PC-3 (cell line): ENCODE measurements at regions not wholly inside any gene's neighbourhood (a gene's known extent, or its start where the extent isn't known, plus 50 kb on each side); places are given as distances from the start of the nearest gene placed in this dataset.

Experiments used
- ATAC-seq: fragments of 200-7000 bp; cut with Tn5 transposase; 2 replicates; pipeline ENCODE4 v1.9.1; 2020; ENCODE audit warnings: mild to moderate bottlenecking, moderate library complexity
- BruUV-seq: library from RNA; stranded (reverse); fragments of 400-500 nt; replicated peaks from 2 replicates; lab custom pipeline; 2021; lab: Mats Ljungman, UMichigan
- CTCF ChIA-PET: fragments of 300-600 bp; sonication (Branson Sonifier 250); formaldehyde crosslinking; loops from one replicate; lab custom pipeline; 2022; ENCODE audit warnings: antibody characterized with exemption; lab: Charles Lee
- POLR2A ChIA-PET: fragments of 300-600 bp; sonication (Branson Sonifier 250); formaldehyde crosslinking; loops from one replicate; lab custom pipeline; 2022; ENCODE audit warnings: antibody characterized with exemption; ENCODE audit not compliant: unreplicated experiment; lab: Charles Lee
- DNase-seq: peaks from one replicate; pipeline ENCODE4 v3.0.0-alpha.2; 2015
- H2AFZ ChIP-seq: fragments of 300-600 bp; sonication (generic); 2 replicates; pipeline ENCODE4 v1.6.0; 2016; ENCODE audit warnings: antibody characterized with exemption, low read length
- H3F3A ChIP-seq: fragments of 300-600 bp; sonication (generic); one replicate; pipeline ENCODE4 v1.6.0; 2017; ENCODE audit warnings: antibody characterized with exemption, low read length, control low read depth, mild to moderate bottlenecking; ENCODE audit not compliant: unreplicated experiment
- H3K27ac ChIP-seq: fragments of 300-600 bp; sonication (generic); 2 replicates; pipeline ENCODE4 v1.5.1; 2016; ENCODE audit warnings: mild to moderate bottlenecking, low read length
- H3K27me3 ChIP-seq: fragments of 300-600 bp; sonication (generic); 2 replicates; pipeline ENCODE4 v1.6.1; 2016; ENCODE audit warnings: low read length, mixed read lengths
- H3K36me3 ChIP-seq: fragments of 300-600 bp; sonication (generic); 2 replicates; pipeline ENCODE4 v1.6.1; 2016; ENCODE audit warnings: low read depth, mixed run types, low read length, mixed read lengths
- H3K4me1 ChIP-seq: fragments of 300-600 bp; sonication (generic); 2 replicates; pipeline ENCODE4 v1.5.1; 2016; ENCODE audit warnings: low read length; ENCODE audit not compliant: insufficient read depth
- H3K4me2 ChIP-seq: fragments of 300-600 bp; sonication (generic); 2 replicates; pipeline ENCODE4 v1.6.0; 2016; ENCODE audit warnings: low read length
- H3K4me3 ChIP-seq: fragments of 300-600 bp; sonication (generic); 2 replicates; pipeline ENCODE4 v1.5.1; 2016; ENCODE audit warnings: mild to moderate bottlenecking, low read length, mixed read lengths
- H3K79me2 ChIP-seq: fragments of 300-600 bp; sonication (generic); 2 replicates; pipeline ENCODE4 v1.6.1; 2017; ENCODE audit warnings: low read length, mixed read lengths
- H3K9ac ChIP-seq: fragments of 300-600 bp; sonication (generic); 2 replicates; pipeline ENCODE4 v1.6.0; 2016; ENCODE audit warnings: mild to moderate bottlenecking, low read length
- H3K9me2 ChIP-seq: fragments of 300-600 bp; sonication (generic); replicated peaks from 2 replicates; pipeline ENCODE4 v1.6.1; 2016; ENCODE audit warnings: mixed run types, low read length, mixed read lengths
- H3K9me3 ChIP-seq: fragments of 300-600 bp; sonication (generic); 2 replicates; pipeline ENCODE4 v1.6.1; 2016; ENCODE audit warnings: low read length, mixed read lengths
- H4K20me1 ChIP-seq: fragments of 300-600 bp; sonication (generic); 2 replicates; pipeline ENCODE4 v1.6.1; 2016; ENCODE audit warnings: low read length, mixed read lengths
- EZH2 ChIP-seq: fragments of 300-600 bp; sonication (generic); IDR thresholded peaks from one replicate; pipeline ENCODE4 v1.6.1; 2017; ENCODE audit warnings: antibody characterized with exemption, mild to moderate bottlenecking, low read length; ENCODE audit not compliant: unreplicated experiment
- EZH2phosphoT487 ChIP-seq: fragments of 300-600 bp; sonication (generic); IDR thresholded peaks from 2 replicates; pipeline ENCODE4 v1.6.1; 2018; ENCODE audit warnings: mild to moderate bottlenecking, antibody characterized with exemption, low read length, borderline replicate concordance
- intact Hi-C: fragments of 100-400 bp; cut with micrococcal nuclease; formaldehyde crosslinking; loops from 2 replicates; pipeline ENCODE4 v1.9.0; 2023
- TF ChIP-seq, protein P1 (sequence below): fragments of 300-600 bp; sonication (generic); conservative IDR thresholded peaks from 2 replicates; pipeline ENCODE4 v1.5.1; 2017; ENCODE audit warnings: antibody characterized with exemption, low read depth, mild to moderate bottlenecking, low read length

DNA sequence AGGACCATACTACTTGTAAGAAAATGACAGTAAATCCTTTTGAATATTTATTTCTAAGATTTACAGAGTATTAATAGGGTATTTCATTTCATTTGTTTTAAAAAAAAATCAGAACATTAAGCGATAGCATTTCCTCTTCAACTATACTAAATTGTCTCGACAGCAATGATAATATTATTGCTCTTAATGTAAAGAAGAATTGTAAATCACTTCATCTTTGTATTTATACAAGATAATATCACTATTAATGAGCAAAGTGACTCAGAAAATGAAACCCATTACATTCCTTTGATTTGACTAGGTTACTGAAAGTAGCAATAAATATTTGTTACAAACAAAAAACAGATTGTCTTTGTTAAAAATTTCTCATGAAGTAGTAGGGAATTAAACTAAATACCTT lies 131.1 kb upstream of the CNTN4 start:
- Histone ChIP-seq H3K4me1 (no peaks in the 10 kb centered on the region), H3K79me2 (no peaks in the 10 kb centered on the region), H3K27me3 (no peaks in the 10 kb centered on the region), H3K27ac (no peak overlapping the region), H4K20me1 (no peaks in the 10 kb centered on the region), H3K9me2 (no peaks in the 10 kb centered on the region), H3K4me2 (no peak overlapping the region), H3F3A (no peaks in the 10 kb centered on the region), H3K9ac (no peak overlapping the region), H3K4me3 (no peak overlapping the region), H3K9me3 (peaks cover 42% of the 10 kb centered on the region), H3K36me3 (no peaks in the 10 kb centered on the region), H2AFZ (no peak overlapping the region)
- DNase-seq, result no peak
- ChIA-PET POLR2A (no interaction called here), CTCF (no interaction called here)
- no TSS peak for BruUV-seq
- intact Hi-C loops, result no loop called here
- TF ChIP-seq EZH2 (no peak), EZH2phosphoT487 (no peak)
- TF ChIP-seq, protein P1, sequence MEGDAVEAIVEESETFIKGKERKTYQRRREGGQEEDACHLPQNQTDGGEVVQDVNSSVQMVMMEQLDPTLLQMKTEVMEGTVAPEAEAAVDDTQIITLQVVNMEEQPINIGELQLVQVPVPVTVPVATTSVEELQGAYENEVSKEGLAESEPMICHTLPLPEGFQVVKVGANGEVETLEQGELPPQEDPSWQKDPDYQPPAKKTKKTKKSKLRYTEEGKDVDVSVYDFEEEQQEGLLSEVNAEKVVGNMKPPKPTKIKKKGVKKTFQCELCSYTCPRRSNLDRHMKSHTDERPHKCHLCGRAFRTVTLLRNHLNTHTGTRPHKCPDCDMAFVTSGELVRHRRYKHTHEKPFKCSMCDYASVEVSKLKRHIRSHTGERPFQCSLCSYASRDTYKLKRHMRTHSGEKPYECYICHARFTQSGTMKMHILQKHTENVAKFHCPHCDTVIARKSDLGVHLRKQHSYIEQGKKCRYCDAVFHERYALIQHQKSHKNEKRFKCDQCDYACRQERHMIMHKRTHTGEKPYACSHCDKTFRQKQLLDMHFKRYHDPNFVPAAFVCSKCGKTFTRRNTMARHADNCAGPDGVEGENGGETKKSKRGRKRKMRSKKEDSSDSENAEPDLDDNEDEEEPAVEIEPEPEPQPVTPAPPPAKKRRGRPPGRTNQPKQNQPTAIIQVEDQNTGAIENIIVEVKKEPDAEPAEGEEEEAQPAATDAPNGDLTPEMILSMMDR, result no peak
- no peak for ATAC-seq

DNA sequence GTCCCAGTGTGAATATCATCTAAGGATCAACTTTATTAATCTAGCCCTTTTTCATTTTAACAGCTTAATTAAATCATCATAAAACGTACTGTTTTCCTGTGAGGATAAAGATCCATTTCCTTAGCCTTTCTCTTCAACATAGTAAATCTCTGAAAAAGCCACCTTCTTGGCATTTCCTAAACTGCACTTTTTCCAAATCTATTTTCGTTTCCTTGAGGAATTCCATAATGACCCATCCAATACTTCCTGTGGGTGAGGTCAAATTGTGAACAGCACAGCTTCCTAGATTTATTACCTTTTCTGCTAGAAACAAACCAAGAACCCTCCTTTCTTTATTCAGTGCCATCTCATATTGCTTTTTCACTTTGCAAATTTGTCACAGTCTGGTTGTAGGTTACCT lies 129.4 kb upstream of the CNTN4 start:
- Histone ChIP-seq H2AFZ (no peak overlapping the region), H3K27me3 (no peaks in the 10 kb centered on the region), H4K20me1 (no peaks in the 10 kb centered on the region), H3K79me2 (no peaks in the 10 kb centered on the region), H3K4me2 (no peak overlapping the region), H3K4me1 (no peaks in the 10 kb centered on the region), H3K9me3 (peaks cover 32% of the 10 kb centered on the region), H3K9ac (no peak overlapping the region), H3K36me3 (no peaks in the 10 kb centered on the region), H3K4me3 (no peak overlapping the region), H3K9me2 (no peaks in the 10 kb centered on the region), H3K27ac (no peak overlapping the region), H3F3A (no peaks in the 10 kb centered on the region)
- no TSS peak for BruUV-seq
- CTCF ChIA-PET, result no interaction called here
- POLR2A ChIA-PET, result no interaction called here
- ATAC-seq, result no peak
- TF ChIP-seq EZH2phosphoT487 (no peak), EZH2 (no peak)
- intact Hi-C loops, result no loop called here
- no peak for DNase-seq

DNA sequence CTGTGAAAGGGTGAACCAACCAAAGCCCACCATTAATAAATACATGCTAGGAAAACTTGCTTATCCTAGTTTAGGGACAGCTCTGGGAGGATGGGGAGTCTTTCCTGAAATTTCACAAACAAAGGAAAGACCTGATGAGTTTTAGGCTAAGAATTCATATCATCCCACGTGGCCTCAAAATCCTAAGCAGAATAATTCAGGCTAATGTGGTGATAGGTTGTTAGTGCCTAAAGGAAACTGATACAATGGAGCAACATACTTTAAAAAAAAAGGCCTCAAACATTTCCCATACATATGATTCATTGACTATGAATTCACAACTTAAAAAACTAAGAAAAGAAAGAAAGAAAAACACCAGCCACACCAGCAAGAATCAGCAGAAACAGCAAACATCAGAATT lies 126.9 kb upstream of the CNTN4 start:
- intact Hi-C loops, result no loop called here
- Histone ChIP-seq H3K36me3 (no peaks in the 10 kb centered on the region), H4K20me1 (no peaks in the 10 kb centered on the region), H3K27ac (no peak overlapping the region), H3K4me3 (no peak overlapping the region), H3F3A (no peaks in the 10 kb centered on the region), H2AFZ (no peak overlapping the region), H3K9me2 (no peaks in the 10 kb centered on the region), H3K27me3 (no peaks in the 10 kb centered on the region), H3K79me2 (no peaks in the 10 kb centered on the region), H3K4me1 (no peaks in the 10 kb centered on the region), H3K9me3 (peaks cover 21% of the 10 kb centered on the region), H3K9ac (no peak overlapping the region), H3K4me2 (no peak overlapping the region)
- ATAC-seq (no peak), DNase-seq (no peak)
- TF ChIP-seq EZH2phosphoT487 (no peak), EZH2 (no peak)
- TF ChIP-seq, protein P1, result no peak
- no TSS peak for BruUV-seq
- POLR2A ChIA-PET, result no interaction called here
- CTCF ChIA-PET, result no interaction called here
